ENCODE measurements at regions not wholly inside any gene's neighbourhood (a gene's known extent, or its start where the extent isn't known, plus 50 kb on each side); places are given as distances from the start of the nearest gene placed in this dataset.

DNA sequence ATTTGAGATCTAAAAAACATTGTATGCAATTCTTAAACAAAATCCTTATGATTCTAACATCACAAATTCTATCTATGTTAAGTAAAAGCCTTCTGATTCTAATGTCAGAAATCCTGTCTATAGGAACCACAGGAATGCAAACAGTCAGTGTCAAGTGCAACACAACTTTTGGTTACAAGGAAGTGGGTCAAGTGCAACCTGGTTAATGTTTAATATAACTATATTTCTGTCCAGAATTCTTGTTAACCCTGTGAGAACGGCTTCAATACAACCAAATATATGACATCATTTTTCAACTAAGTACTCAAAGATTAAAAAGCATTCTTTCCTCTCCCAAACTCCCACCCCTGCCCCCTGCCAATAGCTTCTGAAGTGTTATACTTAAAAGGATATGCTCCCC lies 107.9 kb upstream of the PLEKHA5 start:
- DNase-seq: no peak

DNA sequence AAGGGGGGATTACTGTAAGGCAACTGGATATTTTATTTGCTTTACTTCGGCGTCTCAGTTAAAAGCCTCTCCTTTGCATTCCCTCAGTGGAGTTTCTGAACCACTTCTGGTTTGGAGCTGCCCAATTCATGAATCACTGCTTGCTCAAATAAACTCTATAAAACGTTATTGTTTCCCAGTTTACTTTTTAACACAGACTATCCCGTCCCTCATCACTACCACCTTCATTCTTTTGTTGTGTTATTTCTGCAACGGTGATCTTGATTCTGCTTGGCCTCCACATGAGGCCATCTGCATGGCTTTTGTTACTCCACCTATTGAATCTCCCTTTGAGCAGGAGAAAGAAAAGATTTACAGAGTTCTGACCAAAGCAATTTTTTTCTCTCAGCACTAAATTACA lies 104.0 kb upstream of the PLEKHA5 start:
- DNase-seq: no peak

DNA sequence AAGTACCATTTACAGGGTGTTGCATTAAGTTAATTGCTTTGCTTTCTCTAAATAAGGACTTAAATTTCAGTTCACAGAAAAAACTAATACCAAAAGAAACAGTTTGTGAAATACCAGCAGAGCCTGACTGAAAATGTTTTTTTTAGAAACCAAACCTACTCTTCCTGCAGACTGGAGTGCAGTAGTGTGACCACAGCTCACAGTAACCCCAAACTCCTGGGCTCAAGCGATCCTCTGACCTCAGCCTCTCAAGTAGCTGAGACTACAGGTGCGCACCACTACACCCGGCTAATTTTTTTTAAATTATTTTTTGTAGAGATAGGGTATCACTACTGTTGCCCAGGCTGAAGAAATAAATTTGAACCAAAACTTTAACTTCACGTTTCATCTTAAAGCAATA lies 103.5 kb upstream of the PLEKHA5 start:
- DNase-seq: no peak

DNA sequence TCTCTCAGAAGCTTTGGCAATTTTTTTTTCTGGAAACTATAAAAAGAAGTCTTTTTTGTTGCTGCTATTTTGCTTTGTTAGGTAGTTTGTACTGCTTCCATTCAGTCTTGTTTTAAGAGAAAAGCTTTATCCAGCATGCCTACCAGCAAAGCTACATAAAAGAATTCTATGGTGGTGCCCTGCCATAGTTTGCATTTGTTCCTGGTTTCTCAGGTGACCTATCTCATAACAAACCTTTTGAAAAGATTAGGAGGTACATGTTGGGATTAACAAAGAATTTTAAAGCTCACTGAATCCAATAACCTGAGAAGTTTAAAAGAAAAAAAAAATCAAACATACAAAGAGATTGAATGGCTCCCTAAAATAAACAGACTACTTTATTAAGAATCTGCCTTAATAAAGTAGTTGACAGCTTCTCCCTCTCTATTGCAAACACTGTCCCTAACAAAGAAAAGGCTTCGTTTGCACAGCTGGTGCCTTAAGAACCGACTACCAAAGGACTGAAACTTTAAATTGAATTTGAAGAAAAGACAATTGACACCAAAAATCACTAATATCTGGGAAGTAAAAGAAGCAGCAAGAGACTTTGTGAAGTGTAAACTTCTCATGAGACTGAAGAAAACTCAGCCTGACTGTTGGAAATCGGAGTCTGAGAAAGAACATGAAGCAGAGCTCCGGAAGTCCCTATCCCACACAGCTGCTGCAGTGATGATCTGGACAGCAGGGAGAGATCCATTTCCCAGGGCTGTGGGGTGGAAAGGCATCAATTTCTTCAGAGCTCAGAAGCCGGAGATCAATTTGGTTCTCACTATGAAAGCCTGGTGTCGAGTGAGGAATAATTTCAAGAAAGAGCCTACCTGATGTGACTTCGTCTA lies 102.7 kb upstream of the PLEKHA5 start:
- no peak for DNase-seq

DNA sequence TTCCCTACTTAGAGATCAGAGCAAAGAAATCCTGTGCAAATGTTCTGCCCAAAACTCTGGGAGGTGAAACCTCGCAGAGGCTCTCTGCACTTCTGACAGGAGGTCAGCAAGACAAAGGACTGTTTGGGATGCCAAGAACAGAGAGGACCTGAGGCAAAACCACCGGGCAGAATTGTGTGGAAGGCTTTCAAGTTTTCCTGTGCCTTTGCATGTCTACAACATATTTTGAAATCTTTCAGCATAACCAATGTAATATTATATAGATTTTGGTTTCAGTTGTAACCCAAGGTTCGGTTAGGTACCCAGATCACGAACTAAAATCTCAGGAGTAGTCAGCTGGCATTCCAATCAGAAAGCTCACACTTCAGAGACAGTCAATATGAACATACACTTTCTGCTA lies 99.4 kb upstream of the PLEKHA5 start:
- DNase-seq: no peak

DNA sequence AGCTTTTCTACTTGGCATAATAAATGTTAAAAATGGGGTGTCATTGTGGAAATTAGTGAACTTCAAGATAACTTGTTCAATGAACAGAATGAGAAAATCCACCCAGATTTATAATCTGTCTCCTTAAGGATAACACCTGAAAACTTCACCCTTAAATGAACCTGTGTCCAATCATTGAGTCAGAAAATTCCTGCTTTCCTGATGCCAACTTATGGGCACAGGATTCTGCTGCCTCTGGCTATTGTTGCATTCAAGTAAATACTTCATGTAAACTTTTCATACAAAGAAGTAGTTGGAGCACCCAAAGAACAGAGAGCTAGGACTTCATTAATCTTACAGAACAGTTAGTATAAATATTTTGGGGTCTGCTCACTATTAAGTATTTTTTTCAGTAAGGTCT lies 98.9 kb upstream of the PLEKHA5 start:
- no peak for DNase-seq

DNA sequence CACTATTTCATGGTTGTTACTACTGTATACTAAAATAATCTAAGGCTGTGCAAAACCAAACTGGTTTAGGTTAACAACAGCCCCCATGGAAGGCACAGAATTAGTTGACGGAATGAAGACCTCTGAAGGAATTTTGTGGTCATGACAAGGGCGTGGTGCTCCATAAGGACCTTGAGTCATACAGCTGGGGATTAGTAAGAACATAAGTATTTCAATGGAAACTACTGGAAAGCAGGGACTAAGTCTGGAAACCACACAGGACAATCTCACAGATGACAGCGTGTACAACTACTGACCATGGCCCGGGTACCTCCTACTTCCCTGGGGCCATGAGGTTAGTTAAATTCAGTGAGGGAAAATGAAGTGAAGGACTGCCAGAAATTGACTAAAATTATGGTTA lies 98.5 kb upstream of the PLEKHA5 start:
- DNase-seq: no peak

DNA sequence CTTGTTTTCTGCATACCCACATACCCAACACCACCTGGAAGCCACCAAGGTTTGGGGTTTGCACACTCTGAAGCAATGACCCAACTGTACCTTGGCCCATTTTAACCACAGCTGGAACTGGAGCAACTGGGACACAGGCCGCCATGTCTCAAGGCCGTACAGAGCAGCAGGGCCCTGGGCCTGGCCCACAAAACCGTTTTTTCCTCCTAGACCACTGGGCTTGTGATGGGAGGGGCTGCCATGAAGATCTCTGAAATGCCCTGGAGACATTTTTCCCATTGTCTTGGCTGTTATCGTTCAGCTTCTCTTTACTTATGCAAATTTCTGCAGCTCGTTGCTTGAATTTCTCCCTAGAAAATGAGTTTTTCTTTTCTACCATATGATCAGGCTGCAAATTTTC lies 96.7 kb upstream of the PLEKHA5 start:
- no peak for DNase-seq

DNA sequence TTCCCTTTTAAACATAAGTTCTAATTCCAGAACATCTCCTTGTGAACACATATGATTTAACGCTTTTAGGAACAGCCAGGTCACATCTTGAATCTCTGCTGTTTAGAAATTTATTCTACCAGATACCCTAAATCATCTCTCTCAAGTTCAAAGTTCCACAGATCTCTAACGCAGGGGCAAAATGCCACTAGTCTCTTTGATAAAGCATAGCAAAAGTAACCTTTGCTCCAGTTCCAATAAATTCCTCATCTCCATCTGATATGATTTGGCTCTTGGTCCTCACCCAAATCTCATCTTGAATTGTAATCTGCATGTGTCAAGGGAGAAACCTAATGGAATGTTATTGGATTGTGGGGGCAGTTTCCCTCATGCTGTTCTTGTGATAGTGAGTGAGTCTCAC lies 96.3 kb upstream of the PLEKHA5 start:
- no peak for DNase-seq

DNA sequence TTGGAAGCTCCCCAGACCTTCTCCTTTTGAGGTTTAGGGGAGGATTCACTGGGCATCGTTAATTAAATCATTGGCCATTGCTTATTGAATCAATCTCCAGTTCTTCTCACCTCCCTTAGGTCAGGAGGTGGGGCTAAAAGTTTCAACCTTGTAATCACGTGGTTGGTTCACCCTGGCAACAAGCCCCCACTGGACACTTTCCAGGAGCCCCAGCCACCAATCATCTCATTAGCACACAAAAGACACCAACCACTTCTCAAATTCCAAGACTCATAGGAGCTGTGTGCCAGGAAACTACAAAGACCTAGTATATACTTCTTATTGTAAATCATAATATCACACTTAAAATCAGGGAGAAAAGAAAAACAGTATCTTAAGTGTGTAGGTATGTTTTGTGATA lies 94.6 kb upstream of the PLEKHA5 start:
- DNase-seq: no peak

DNA sequence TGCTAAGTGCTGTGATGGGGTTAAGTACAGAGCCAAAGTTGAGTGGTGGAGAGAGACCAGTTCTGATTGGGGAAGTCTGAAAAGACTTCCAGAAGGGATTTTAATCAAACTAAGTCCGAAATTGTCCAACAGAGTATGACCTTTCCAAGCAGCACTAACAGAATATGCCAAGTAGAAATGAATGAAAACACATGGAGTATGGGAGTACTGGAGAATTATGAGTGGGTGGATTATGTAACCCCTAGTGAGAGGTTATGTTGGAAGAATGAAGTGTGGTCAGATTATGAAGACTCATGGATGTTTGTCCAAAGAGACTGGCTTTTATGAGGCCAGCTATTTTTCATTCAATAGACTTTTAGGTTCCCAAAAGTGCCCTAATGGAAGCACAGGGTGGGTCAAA lies 94.0 kb upstream of the PLEKHA5 start:
- no peak for DNase-seq

DNA sequence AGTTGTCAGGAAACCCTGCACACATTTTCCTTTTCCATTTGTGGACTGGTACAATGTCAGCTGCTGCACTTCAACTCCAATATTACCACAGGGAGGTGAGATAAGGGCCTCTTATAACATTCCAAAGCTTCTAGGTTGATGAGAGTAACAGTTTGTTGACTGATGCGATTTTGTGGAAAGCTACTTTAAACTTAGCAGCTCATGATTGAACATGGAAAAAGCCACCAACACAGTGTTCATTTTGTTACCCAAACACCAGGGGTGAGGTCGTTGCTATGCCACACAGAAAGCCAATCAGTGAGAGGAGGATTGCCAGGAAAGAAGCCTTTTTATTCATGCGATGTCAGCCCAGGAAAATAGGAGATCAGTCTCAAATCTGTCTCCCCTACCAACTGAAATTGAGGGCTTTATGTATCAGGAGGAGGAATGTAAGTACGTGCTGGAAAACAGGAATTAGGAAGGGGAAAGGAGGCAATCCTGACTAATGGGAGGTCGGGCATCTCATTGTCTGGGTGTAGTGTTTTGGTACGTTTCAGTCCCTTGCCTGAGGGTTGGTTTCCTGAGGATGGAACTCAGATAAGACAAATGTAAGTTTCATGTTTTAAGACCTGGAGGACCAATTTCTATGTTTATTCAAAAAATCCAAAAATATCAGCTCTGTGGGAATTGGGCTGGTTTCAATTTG lies 92.7 kb upstream of the PLEKHA5 start:
- DNase-seq: no peak

DNA sequence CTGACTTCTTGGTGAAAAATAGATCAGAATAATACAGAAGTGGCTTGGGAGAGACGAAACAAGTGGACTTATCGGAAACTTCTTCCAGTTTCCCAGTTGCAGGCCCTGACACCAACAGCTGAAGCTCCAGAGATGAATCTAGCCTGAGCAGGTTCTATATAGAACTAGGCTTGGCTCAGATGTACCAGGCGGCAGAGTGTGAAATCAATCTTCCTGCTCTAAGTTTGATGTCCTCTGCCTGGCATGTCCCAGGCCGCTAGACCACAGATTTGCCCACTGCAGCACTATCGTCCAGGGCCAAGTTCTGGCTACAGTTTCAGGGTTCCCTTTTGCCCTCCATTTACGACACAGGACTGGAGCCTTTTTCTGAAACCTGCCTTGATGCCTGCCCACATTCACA lies 91.3 kb upstream of the PLEKHA5 start:
- no peak for DNase-seq

DNA sequence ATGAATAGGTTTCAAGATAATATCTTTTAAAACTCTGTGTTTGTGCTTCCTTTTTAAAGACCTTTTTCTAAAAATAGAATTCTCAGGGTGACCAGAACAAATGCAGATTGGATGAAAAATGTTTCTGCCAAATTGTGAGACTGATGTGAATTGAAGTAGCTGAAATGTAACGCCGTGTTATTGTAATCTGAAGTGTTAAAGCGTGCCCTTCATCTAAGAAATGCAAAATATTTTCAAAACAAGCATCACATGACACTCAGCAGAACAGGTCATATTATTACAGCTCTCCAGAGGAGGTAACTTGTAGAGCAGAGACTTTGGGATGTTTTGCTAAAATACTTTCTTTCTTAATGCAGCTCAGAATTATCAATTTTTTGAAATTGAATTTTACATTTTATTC lies 90.0 kb upstream of the PLEKHA5 start:
- DNase-seq: no peak

DNA sequence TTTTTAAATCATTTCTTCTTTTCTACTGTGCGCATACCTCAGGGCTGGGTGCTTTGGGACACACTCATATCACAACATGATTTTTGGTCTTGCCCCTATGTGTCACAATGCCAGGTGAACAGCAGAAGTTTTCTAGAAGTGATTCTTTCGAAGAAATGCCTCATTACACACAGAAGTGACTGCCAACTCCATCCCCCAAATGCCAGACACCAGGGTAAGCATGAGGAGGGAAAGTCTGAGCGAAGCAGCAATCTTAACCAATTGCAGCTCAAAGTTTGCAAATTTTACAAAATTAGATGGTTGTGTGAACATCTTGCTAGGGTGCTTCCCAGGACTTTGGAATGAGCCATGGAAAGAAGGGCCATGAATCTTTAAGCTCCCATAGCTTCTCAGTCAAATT lies 87.3 kb upstream of the PLEKHA5 start:
- DNase-seq: no peak

DNA sequence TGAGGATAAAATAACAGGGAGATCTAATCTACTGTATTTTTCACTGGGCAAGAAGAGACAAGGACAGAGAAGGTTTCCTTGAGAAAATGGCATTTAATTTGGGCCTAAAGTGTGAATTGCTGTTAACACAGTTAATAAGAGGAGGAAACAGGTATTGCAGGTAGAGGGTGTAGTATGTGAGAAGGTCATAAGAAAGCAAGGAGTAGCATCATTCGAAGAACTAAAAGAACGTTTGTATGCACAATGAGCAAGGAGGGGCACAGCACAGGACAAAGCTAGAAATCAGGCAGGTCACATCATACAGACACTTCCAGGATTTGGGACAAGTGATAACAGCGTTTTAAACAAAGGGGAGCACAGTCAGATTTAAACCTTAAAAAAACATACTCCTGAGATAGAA lies 85.1 kb upstream of the PLEKHA5 start:
- no peak for DNase-seq

DNA sequence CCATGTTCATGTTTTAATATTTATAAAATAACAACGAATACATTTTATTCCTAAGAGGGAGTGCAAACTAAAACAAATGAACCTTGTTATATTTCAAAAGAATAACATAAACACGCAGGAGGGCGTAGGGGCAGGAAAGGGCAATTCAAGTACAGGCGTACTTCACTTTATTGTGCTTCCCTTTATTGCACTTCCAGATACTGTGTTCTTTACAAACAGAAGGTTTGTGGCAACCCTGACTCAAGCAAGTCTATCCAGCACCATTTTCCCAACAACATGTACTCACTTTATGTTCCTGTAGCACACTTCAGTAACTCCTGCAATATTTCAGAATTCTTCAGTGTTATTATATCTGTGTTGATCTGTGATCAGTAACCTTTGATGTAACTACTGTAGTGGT lies 84.6 kb upstream of the PLEKHA5 start:
- DNase-seq: no peak

DNA sequence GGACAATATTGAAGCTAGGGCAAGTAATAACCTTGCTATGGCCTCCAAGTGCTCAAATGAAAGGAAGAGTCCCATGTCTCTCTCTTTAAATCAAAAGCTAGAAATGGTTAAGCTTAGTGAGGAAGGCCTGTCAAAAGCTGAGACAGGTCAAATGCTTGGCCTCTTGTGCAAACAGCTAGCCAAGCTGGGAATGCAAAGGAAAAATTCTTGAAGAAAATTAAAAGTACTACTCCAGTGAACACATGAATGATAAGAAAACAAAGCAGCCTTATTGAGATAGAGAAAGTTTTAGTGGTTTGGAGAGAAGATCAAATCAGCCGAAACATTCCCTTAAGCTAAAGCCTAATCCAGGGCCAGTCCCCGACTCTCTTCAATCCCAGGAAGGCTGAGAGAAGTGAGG lies 84.1 kb upstream of the PLEKHA5 start:
- DNase-seq: no peak

DNA sequence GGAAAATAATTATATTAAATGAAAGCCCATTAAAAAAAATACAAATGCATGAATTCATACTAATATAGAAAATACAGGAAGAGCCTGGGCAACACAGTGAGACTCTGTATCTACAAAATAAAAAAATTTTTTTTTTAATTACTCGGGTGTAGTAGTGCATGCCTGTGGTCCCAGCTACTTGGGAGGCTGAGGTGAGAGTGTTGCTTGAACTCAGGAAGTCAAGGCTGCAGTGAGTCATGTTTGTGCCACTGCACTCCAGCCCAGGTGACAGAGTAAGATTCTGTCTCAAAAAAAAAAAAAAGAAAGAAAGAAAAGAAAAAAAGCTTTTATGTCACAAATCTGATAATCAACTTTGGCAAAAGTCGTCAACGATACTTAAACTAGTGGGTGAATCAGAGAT lies 80.6 kb upstream of the PLEKHA5 start:
- no peak for DNase-seq

DNA sequence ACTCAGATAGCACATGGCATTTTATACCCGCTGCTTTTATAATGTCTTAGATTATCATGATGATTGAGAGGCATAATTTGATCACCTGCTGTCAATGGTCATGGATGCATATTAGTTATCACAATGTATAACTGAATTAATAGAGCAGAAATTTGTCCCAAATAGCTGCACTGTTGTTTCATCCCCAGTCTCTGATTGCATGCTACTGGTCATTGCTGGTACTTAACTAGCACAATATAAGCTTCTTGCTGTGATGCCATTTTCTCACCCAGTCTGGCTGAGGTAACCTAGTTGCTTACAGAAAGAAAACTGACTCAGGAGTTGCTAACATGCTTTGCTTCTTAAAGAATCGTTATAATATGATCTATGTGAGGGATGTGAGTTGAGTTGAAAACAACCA lies 76.8 kb upstream of the PLEKHA5 start:
- no peak for DNase-seq

DNA sequence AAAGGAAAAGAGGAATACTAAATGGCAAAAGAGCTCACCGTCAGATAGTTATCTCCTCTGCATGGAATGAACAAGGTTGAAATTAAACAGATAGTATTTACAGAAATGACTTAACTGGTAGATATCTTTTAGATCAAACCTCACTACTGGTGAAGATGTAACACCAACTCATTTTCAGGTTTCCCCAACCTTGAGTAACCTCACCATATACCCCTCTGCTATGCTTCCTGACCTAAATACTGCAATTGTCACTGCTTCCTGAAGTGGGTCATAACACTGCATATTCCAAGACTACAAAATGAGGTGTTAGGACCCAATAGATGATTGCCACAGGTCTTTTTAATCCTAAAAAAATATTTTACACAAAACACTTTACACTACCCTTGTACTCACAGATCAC lies 76.3 kb upstream of the PLEKHA5 start:
- no peak for DNase-seq

DNA sequence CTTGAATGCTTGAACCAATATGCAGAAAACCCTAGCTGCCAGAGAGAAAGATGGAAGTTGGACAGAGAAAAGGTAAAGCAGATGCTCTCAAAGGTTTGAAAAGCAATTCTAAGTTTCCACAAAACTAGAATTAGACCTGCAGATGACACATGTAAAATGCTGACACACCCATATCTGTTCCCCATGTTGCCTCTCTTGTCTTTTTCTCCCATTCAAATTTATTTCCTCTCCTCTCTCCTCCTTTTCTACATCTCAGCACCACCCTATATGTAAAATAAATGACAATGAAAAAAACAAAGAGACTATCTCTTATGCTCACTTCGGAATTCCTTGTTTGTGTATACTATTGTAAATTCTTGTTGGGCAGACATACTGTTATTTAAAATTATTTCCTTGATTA lies 75.5 kb upstream of the PLEKHA5 start:
- DNase-seq: no peak

DNA sequence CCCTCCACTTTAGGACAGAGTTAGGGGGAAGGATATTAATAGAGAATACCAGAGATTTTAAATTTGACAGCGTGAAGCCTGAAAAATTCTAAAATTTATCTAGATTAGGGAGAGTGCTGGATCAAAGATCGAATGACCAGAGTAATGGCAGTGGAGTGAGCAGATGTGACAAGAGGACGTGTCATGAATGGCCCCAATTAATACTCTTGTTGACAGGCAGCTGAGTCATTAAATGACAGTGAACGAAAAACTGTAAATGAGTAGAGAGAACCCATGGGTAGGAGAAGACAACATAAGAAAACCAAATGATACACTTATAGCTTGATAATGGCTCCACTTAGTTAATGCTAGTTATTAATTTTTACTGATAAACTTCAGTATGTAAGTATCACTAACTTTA lies 73.9 kb upstream of the PLEKHA5 start:
- no peak for DNase-seq

DNA sequence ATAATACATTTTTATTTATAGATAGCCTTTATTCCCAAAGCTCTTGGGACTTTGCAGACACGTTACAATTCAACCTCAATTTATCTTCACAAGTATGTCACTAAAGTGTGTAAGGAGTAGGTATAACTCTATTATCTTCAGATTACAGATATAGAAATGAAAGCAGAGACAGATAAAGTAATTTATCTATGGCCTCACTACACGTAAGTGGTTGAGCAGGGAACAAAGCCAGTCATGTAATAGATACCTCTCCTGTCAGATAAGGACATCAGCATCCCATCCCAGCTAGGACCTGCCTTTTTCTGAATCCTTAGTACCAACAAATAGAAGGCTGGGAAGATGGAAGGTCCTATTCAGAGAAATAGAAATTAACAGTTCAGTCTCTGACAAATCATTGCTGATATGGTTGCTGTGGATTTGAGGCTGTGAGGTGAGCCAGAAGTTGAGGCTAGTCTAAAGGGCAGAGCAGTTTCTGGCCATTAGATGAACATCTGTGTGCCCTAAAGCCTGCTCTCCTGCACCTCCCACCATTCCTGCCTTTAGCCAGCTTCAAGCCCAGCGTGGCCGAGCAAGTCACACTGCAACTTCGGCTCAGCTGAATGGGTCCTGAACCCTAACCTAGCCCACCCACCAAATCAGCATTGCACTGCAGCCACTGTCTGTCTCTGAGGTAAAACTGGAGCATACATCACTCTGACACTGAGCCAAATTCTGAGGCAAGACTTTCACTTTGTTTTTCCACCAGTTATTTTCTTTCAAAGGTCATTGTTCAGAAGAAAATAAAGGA lies 71.1 kb upstream of the PLEKHA5 start:
- DNase-seq: no peak
